ENCODE measurements at regions not wholly inside any gene's neighbourhood (a gene's known extent, or its start where the extent isn't known, plus 50 kb on each side); places are given as distances from the start of the nearest gene placed in this dataset.

GRCh38 chr20:10807013-10807412 is 133.2 kb upstream of the JAG1 start:
- no peak for TF ChIP-seq POLR2A (IDR thresholded peaks at IDR 0.05; ENCODE audit: low read length)
- no peak for TF ChIP-seq GATA1 (IDR thresholded peaks at IDR 0.05; ENCODE audit: low read depth, low read length)
